A549 (cell line): ENCODE measurements at regions not wholly inside any gene's neighbourhood (a gene's known extent, or its start where the extent isn't known, plus 50 kb on each side); places are given as distances from the start of the nearest gene placed in this dataset.

Experiments
- ATAC-seq, 2 experiments: fragments of 200-7000 bp in 1 of 2; fragments of >200 bp in 1 of 2; cut with Nextera tagmentation in 1 of 2; cut with Tn5 transposase in 1 of 2; 3 replicates each; pipeline versions ENCODE4 v1.8.0 to v1.9.1; 2018 to 2020; ENCODE audit warnings: mild to moderate bottlenecking in 1 of 2, moderate library complexity in 1 of 2
- CTCF ChIA-PET: fragments of 300-600 bp; sonication (Branson Sonifier 250); formaldehyde crosslinking; extraction: SDS; loops from one replicate; lab custom pipeline; 2021; ENCODE audit warnings: antibody characterized with exemption, inconsistent platforms; lab: Yijun Ruan, JAX
- POLR2A ChIA-PET: fragments of 350-600 bp; formaldehyde crosslinking; extraction: SDS; loops from one replicate; lab custom pipeline; 2021; ENCODE audit warnings: antibody characterized with exemption, inconsistent platforms; lab: Yijun Ruan, JAX
- DNase-seq, 2 experiments: peaks; one replicate each; pipeline versions ENCODE4 v3.0.0 to v3.0.0-alpha.2; 2011 to 2016; ENCODE audit warnings: low read depth in 1 of 2, low spot score in 1 of 2
- FAIRE-seq: peaks from 2 replicates; lab custom pipeline; 2011; peaks lifted over from hg19 to GRCh38; lab: Jason Lieb, UNC
- H3K27ac ChIP-seq, 2 experiments: fragments of >200 bp; sonication (Bioruptor Twin); formaldehyde crosslinking; 3 replicates each; pipeline ENCODE4 v1.5.1; 2016 to 2017
- H3K4me1 ChIP-seq: fragments of >200 bp; sonication (Bioruptor Twin); formaldehyde crosslinking; 3 replicates; pipeline ENCODE4 v1.6.1; 2016
- H3K4me2 ChIP-seq: fragments of >200 bp; sonication (Bioruptor Twin); formaldehyde crosslinking; 3 replicates; pipeline ENCODE4 v1.6.1; 2016
- H3K4me3 ChIP-seq: fragments of >200 bp; sonication (Bioruptor Twin); formaldehyde crosslinking; 3 replicates; pipeline ENCODE4 v1.5.1; 2016
- H3K9me3 ChIP-seq: fragments of >200 bp; sonication (Bioruptor Twin); formaldehyde crosslinking; 3 replicates; pipeline ENCODE4 v1.6.1; 2016
- ATOH8 ChIP-seq: fragments of 250-450 bp; sonication (Bioruptor Pico); IDR thresholded peaks from 2 replicates; pipeline ENCODE4 v1.5.0; 2020; ENCODE audit warnings: low read depth, mild to moderate bottlenecking, moderate library complexity
- BCL3 ChIP-seq: fragments of >200 bp; sonication (Bioruptor Twin); formaldehyde crosslinking; IDR thresholded peaks from 3 replicates; pipeline ENCODE4 v1.6.1; 2016
- CBX2 ChIP-seq: fragments of 200-600 bp; sonication (generic); IDR thresholded peaks from 2 replicates; pipeline ENCODE4 v1.6.1; 2016; ENCODE audit warnings: low read depth, mild to moderate bottlenecking, borderline replicate concordance
- CEBPB ChIP-seq, 2 experiments: fragments of >200 bp in 1 of 2; sonication (Bioruptor Twin) in 1 of 2; formaldehyde crosslinking in 1 of 2; IDR thresholded peaks; 2 replicates each; pipeline ENCODE4 v1.6.1; 2012 to 2016
- CHD2 ChIP-seq: fragments of 150-350 bp; IDR thresholded peaks from 2 replicates; pipeline ENCODE4 v1.6.1; 2014; ENCODE audit warnings: low read length; ENCODE audit not compliant: partially characterized antibody
- CHD4 ChIP-seq: fragments of 200-600 bp; sonication (generic); IDR thresholded peaks from 2 replicates; pipeline ENCODE4 v1.6.1; 2016; ENCODE audit warnings: antibody characterized with exemption, mild to moderate bottlenecking, borderline replicate concordance
- CTCF ChIP-seq: fragments of >200 bp; sonication (Bioruptor Twin); formaldehyde crosslinking; IDR thresholded peaks from 3 replicates; pipeline ENCODE4 v1.5.1; 2016
- E2F6 ChIP-seq: IDR thresholded peaks from 2 replicates; pipeline ENCODE4 v1.6.1; 2012; ENCODE audit warnings: low read depth, borderline replicate concordance
- EHF ChIP-seq: fragments of 250-450 bp; sonication (Bioruptor Pico); IDR thresholded peaks from 2 replicates; pipeline ENCODE4 v1.5.0; 2020; ENCODE audit warnings: mild to moderate bottlenecking
- FOSL2 ChIP-seq, 2 experiments: fragments of 450-650 bp in 1 of 2; fragments of >200 bp in 1 of 2; sonication (Bioruptor Twin) in 1 of 2; formaldehyde crosslinking; IDR thresholded peaks; 2 replicates each; pipeline versions ENCODE4 v1.5.0 to v1.6.1; 2016 to 2020; ENCODE audit warnings: mild to moderate bottlenecking in 1 of 2, moderate library complexity in 1 of 2
- FOXS1 ChIP-seq: fragments of 250-450 bp; sonication (Bioruptor Pico); IDR thresholded peaks from 2 replicates; pipeline ENCODE4 v1.5.0; 2020; ENCODE audit warnings: mild to moderate bottlenecking, moderate library complexity
- HDAC2 ChIP-seq: fragments of 200-600 bp; sonication (generic); IDR thresholded peaks from 2 replicates; pipeline ENCODE4 v1.6.1; 2016
- HOXB13 ChIP-seq: fragments of 250-450 bp; sonication (Bioruptor Pico); IDR thresholded peaks from 2 replicates; pipeline ENCODE4 v1.5.0; 2020; ENCODE audit warnings: low read depth, mild to moderate bottlenecking, moderate library complexity
- HOXB5 ChIP-seq: fragments of 250-450 bp; sonication (Bioruptor Pico); IDR thresholded peaks from 2 replicates; pipeline ENCODE4 v1.5.0; 2020; ENCODE audit warnings: mild to moderate bottlenecking, moderate library complexity
- MAZ ChIP-seq: fragments of 150-350 bp; IDR thresholded peaks from 2 replicates; pipeline ENCODE4 v1.6.1; 2014; ENCODE audit warnings: antibody characterized with exemption, low read depth, low read length, borderline replicate concordance
- NPAS2 ChIP-seq: fragments of 250-450 bp; sonication (Bioruptor Pico); IDR thresholded peaks from 2 replicates; pipeline ENCODE4 v1.8.0; 2022; ENCODE audit warnings: mild to moderate bottlenecking, moderate library complexity, borderline replicate concordance
- NR3C1 ChIP-seq: fragments of >200 bp; sonication (Bioruptor Twin); formaldehyde crosslinking; IDR thresholded peaks from 3 replicates; pipeline ENCODE4 v1.6.1; 2017
- RCOR1 ChIP-seq: fragments of 150-350 bp; IDR thresholded peaks from 2 replicates; pipeline ENCODE4 v1.6.1; 2014; ENCODE audit warnings: antibody characterized with exemption, low read length, low read depth
- REST ChIP-seq: fragments of 200-600 bp; sonication (generic); IDR thresholded peaks from 2 replicates; pipeline ENCODE4 v1.6.1; 2016; ENCODE audit warnings: antibody characterized with exemption, mild to moderate bottlenecking, moderate library complexity
- RFX5 ChIP-seq: fragments of 450-650 bp; IDR thresholded peaks from 2 replicates; pipeline ENCODE4 v1.7.1; 2014; ENCODE audit warnings: antibody characterized with exemption, mild to moderate bottlenecking, moderate library complexity
- SREBF2 ChIP-seq: fragments of 450-650 bp; IDR thresholded peaks from 2 replicates; pipeline ENCODE4 v1.6.1; 2014; ENCODE audit warnings: mild to moderate bottlenecking, moderate library complexity
- ZC3H11A ChIP-seq: fragments of 450-650 bp; IDR thresholded peaks from 2 replicates; pipeline ENCODE4 v1.6.1; 2014; ENCODE audit warnings: antibody characterized with exemption, mild to moderate bottlenecking
- WGBS: methylation state at CpG from one replicate; pipeline ENCODE4 v1.1.6; 2017; ENCODE audit errors: missing lambda C conversion rate; 5-methylcytosine and 5-hydroxymethylcytosine counted together
- TF ChIP-seq, protein P1 (sequence below): fragments of 150-350 bp; IDR thresholded peaks from 2 replicates; pipeline ENCODE4 v1.6.1; 2014; ENCODE audit warnings: low read depth, mild to moderate bottlenecking, low read length
- TF ChIP-seq, protein P2 (sequence below): IDR thresholded peaks from 2 replicates; pipeline ENCODE4 v1.6.1; 2012

DNA sequence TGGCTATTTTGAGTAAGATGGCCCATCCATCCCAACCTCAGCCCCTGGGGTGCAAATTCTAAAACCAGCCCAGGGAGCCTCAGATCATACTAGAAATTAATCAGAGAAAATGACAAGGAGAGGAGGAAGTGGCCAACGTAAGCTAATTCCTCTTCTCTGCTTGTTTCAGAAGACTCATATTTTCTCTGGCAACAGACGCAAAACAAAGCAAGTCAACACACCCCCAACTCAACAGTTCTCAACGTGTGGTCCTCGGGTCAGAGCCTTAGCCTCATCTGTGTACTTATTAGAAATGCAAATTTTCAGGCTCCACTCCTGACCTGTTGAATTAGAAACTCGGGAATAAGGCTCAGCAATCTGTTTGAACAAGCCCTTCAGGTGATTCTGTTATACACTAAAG, 413.9 kb upstream of the AUTS2 start:
- Histone ChIP-seq H3K4me3 (no peak overlapping the region), H3K4me1 (no peaks in the 10 kb centered on the region; the same call in 2 of the 3 replicates), H3K9me3 (no peaks in the 10 kb centered on the region), H3K4me2 (no peak overlapping the region), H3K27ac (no peak overlapping the region)
- 37% methylated on average over 5 of the region's 5 CpGs for WGBS
- no peak for FAIRE-seq
- no peak for TF ChIP-seq EHF (CRISPR knock-in tag)
- no peak for TF ChIP-seq FOSL2 (IDR thresholded peaks at IDR 0.05)
- no peak for TF ChIP-seq FOSL2 (CRISPR knock-in tag; IDR thresholded peaks at IDR 0.05)
- no peak for TF ChIP-seq FOXS1 (CRISPR knock-in tag)
- no peak for TF ChIP-seq CEBPB (IDR thresholded peaks at IDR 0.05)
- no peak for TF ChIP-seq ZC3H11A
- TF ChIP-seq CHD4: no peak
- TF ChIP-seq, protein P1, sequence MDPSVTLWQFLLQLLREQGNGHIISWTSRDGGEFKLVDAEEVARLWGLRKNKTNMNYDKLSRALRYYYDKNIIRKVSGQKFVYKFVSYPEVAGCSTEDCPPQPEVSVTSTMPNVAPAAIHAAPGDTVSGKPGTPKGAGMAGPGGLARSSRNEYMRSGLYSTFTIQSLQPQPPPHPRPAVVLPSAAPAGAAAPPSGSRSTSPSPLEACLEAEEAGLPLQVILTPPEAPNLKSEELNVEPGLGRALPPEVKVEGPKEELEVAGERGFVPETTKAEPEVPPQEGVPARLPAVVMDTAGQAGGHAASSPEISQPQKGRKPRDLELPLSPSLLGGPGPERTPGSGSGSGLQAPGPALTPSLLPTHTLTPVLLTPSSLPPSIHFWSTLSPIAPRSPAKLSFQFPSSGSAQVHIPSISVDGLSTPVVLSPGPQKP: no peak
- TF ChIP-seq NPAS2 (CRISPR knock-in tag): no peak
- TF ChIP-seq SREBF2: no peak
- no peak for TF ChIP-seq ATOH8 (CRISPR knock-in tag)
- TF ChIP-seq CTCF: no peak
- TF ChIP-seq RFX5: no peak
- TF ChIP-seq, protein P2, sequence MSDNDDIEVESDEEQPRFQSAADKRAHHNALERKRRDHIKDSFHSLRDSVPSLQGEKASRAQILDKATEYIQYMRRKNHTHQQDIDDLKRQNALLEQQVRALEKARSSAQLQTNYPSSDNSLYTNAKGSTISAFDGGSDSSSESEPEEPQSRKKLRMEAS: no peak
- ChIA-PET POLR2A (no interaction called here), CTCF (interaction anchor here (1.3 kb wide), 1 partner anchor 55 kb away, joined by 3 read pairs; no protein-coding TSS in a partner anchor)
- ATAC-seq: no peak
- DNase-seq: no peak

GRCh38 chr7:69185170-69185569, 413.1 kb upstream of the AUTS2 start:
- WGBS: 48% methylated on average over 5 of the region's 5 CpGs

More at GRCh38 chr7:69185170-69185569, 413.1 kb upstream of the AUTS2 start:
- Histone ChIP-seq H3K4me2 (no peak overlapping the region), H3K4me3 (no peak overlapping the region), H3K27ac (no peak overlapping the region), H3K9me3 (no peaks in the 10 kb centered on the region), H3K4me1 (no peaks in the 10 kb centered on the region; the same call in 2 of the 3 replicates)
- TF ChIP-seq MAZ: no peak
- no peak for TF ChIP-seq RCOR1
- TF ChIP-seq REST: no peak
- TF ChIP-seq BCL3: no peak
- TF ChIP-seq EHF (CRISPR knock-in tag): no peak
- TF ChIP-seq E2F6: no peak
- TF ChIP-seq HDAC2: no peak
- no peak for TF ChIP-seq CHD4
- TF ChIP-seq CBX2: no peak
- TF ChIP-seq FOSL2 (IDR thresholded peaks at IDR 0.05): no peak
- no peak for TF ChIP-seq FOSL2 (CRISPR knock-in tag; IDR thresholded peaks at IDR 0.05)
- no peak for TF ChIP-seq CHD2
- TF ChIP-seq NR3C1: no peak
- TF ChIP-seq HOXB13 (CRISPR knock-in tag): no peak
- TF ChIP-seq HOXB5: no peak
- TF ChIP-seq CEBPB (IDR thresholded peaks at IDR 0.05): no peak
- ChIA-PET CTCF (no interaction called here), POLR2A (no interaction called here)
- FAIRE-seq: no peak
- ATAC-seq: no peak
- no peak for DNase-seq
